B cell (primary cell): ENCODE measurements at regions not wholly inside any gene's neighbourhood (a gene's known extent, or its start where the extent isn't known, plus 50 kb on each side); places are given as distances from the start of the nearest gene placed in this dataset.

Experiments used
- ATAC-seq: fragments of 200-7000 bp; cut with Tn5 transposase; one replicate; pipeline ENCODE4 v1.10.0; 2021; ENCODE audit warnings: low read depth, mild to moderate bottlenecking, moderate number of reproducible peaks, moderate library complexity
- CTCF ChIA-PET: fragments of 350-600 bp; sonication (Branson Sonifier 250); formaldehyde crosslinking; loops from one replicate; lab custom pipeline; 2021; ENCODE audit warnings: antibody characterized with exemption, inconsistent platforms; lab: Charles Lee
- POLR2A ChIA-PET: fragments of 350-600 bp; sonication (Branson Sonifier 250); formaldehyde crosslinking; loops from one replicate; lab custom pipeline; 2021; ENCODE audit warnings: antibody characterized with exemption; lab: Charles Lee
- DNase-seq: peaks from one replicate; pipeline ENCODE4 v3.0.0; 2013
- H2AFZ ChIP-seq: 2 replicates; pipeline ENCODE4 v1.6.1; 2012; ENCODE audit warnings: mild to moderate bottlenecking, low read depth, low read length; ENCODE audit not compliant: insufficient read depth, poor library complexity, severe bottlenecking
- H3K27ac ChIP-seq, 2 donors: 1 replicate in 1 of 2; 2 replicates in 1 of 2; pipeline ENCODE4 v1.5.1; 2012 to 2013; ENCODE audit warnings: low read length in 2 of 2, mild to moderate bottlenecking in 2 of 2, moderate library complexity in 1 of 2
- H3K27me3 ChIP-seq, 4 experiments: fragments of 200-600 bp in 1 of 4; sonication (generic) in 1 of 4; replicated peaks in 1 of 4; 1 replicate in 2 of 4; 2 replicates in 2 of 4; pipeline versions ENCODE4 v1.6.1 to v1.7.0; 2013 to 2016; ENCODE audit warnings: low read length in 3 of 4, mild to moderate bottlenecking in 2 of 4, mixed read lengths in 1 of 4, moderate library complexity in 1 of 4; ENCODE audit not compliant: insufficient read depth in 4 of 4, control insufficient read depth in 3 of 4; ENCODE audit errors: control extremely low read depth in 1 of 4
- H3K36me3 ChIP-seq, 2 experiments: replicated peaks in 1 of 2; 1 replicate in 1 of 2; 2 replicates in 1 of 2; pipeline versions ENCODE4 v1.6.1 to v1.7.1; 2013; ENCODE audit warnings: low read length in 1 of 2; ENCODE audit not compliant: insufficient read depth in 2 of 2, control insufficient read depth in 1 of 2; ENCODE audit errors: control extremely low read depth in 1 of 2, extremely low read depth in 1 of 2
- H3K4me1 ChIP-seq, 2 donors: fragments of 200-600 bp in 1 of 2; sonication (generic) in 1 of 2; 1 replicate in 1 of 2; 2 replicates in 1 of 2; pipeline versions ENCODE4 v1.5.1 to v1.6.1; 2013 to 2017; ENCODE audit warnings: low read length in 2 of 2; ENCODE audit not compliant: control insufficient read depth in 2 of 2, insufficient read depth in 2 of 2
- H3K4me2 ChIP-seq: replicated peaks from 2 replicates; pipeline ENCODE3; 2012; ENCODE audit warnings: mild to moderate bottlenecking, low read depth, low read length; ENCODE audit not compliant: poor library complexity, severe bottlenecking
- H3K4me3 ChIP-seq, 5 experiments: fragments of 200-600 bp in 1 of 5; sonication (generic) in 1 of 5; 1 replicate in 3 of 5; 2 replicates in 2 of 5; pipeline versions ENCODE4 v1.5.1 to v1.7.0; 2011 to 2016; ENCODE audit warnings: low read length in 4 of 5, mild to moderate bottlenecking in 4 of 5, low read depth in 2 of 5, control low read depth in 1 of 5, moderate library complexity in 1 of 5; ENCODE audit not compliant: insufficient read depth in 1 of 5; ENCODE audit errors: control extremely low read depth in 1 of 5, extremely low read depth in 1 of 5
- H3K79me2 ChIP-seq: fragments of 200-600 bp; sonication (generic); one replicate; pipeline ENCODE4 v1.6.0; 2016; ENCODE audit warnings: low read length; ENCODE audit not compliant: control insufficient read depth, insufficient read depth
- H3K9ac ChIP-seq: fragments of 200-600 bp; sonication (generic); 2 replicates; pipeline ENCODE4 v1.6.1; 2017; ENCODE audit warnings: mild to moderate bottlenecking, low read length, moderate library complexity
- H3K9me3 ChIP-seq, 3 donors: one replicate each; pipeline versions ENCODE4 v1.6.1 to v1.7.1; 2013; ENCODE audit warnings: low read length in 2 of 3; ENCODE audit not compliant: control insufficient read depth in 2 of 3, insufficient read depth in 1 of 3; ENCODE audit errors: control extremely low read depth in 1 of 3
- H4K20me1 ChIP-seq: 2 replicates; pipeline ENCODE4 v1.6.0; 2012; ENCODE audit warnings: mild to moderate bottlenecking, low read length; ENCODE audit not compliant: insufficient read depth, control insufficient read depth, poor library complexity, severe bottlenecking
- H3K27ac Mint-ChIP-seq: one replicate; pipeline ENCODE4 v1.8.0; 2021; ENCODE audit warnings: mixed read lengths
- H3K27me3 Mint-ChIP-seq: one replicate; pipeline ENCODE4 v1.8.0; 2021; ENCODE audit warnings: mixed read lengths
- H3K4me1 Mint-ChIP-seq: one replicate; pipeline ENCODE4 v1.8.0; 2021; ENCODE audit warnings: mixed read lengths
- H3K4me3 Mint-ChIP-seq: one replicate; pipeline ENCODE4 v1.8.0; 2021; ENCODE audit warnings: mixed read lengths
- H3K9me3 Mint-ChIP-seq: one replicate; pipeline ENCODE4 v1.8.0; 2022; ENCODE audit warnings: mixed read lengths; ENCODE audit not compliant: insufficient read depth
- CTCF ChIP-seq: fragments of 200-600 bp; IDR thresholded peaks from one replicate; pipeline ENCODE4 v1.8.0; 2022; ENCODE audit warnings: antibody characterized with exemption, mild to moderate bottlenecking
- EZH2 ChIP-seq: IDR thresholded peaks from 2 replicates; pipeline ENCODE4 v1.6.1; 2012; ENCODE audit warnings: borderline replicate concordance, low read depth, mild to moderate bottlenecking, moderate library complexity, low read length; ENCODE audit not compliant: insufficient read depth, poor library complexity, severe bottlenecking
- WGBS: methylation state at CpG from one replicate; pipeline ENCODE4 v1.1.5; 2013; ENCODE audit warnings: missing lambda C conversion rate; ENCODE audit not compliant: insufficient coverage; 5-methylcytosine and 5-hydroxymethylcytosine counted together
- intact Hi-C: fragments of 100-400 bp; cut with micrococcal nuclease; formaldehyde crosslinking; loops from one replicate; pipeline ENCODE4 v1.10.0; 2022

DNA sequence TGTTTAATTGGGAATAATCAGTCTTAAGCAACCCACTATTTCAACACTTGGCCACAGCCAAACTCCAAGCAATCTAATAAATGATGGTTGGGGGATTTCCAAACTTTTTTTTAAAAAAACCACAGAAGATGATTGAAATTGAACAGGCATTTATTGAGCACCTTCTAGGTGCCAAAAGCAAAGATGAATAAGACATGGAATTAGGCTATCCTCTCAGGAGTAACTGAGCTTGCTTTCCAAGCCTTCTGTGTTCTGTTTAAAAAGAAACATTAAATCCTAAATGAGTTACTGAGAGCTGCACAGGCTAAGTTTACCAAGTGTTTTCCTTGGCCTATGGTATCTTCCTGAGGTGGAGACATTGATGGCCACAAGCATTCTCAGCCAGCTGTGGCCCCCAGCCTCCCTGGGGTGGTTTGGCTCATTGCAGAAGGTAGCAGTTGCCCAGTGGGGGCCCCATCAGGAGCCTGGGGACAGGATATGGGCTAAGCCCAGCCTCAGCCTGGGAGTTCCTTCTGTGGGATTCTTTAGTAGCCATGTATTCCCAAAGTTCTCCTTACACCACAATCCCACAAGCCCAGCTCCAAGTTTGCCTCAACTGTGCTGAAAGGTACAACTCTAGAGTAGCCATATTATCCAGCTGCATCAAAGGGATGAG is 174.3 kb downstream of the C1D start:
- H3K27me3 ChIP-seq, result no peaks in the 10 kb centered on the region
- no peak overlapping the region for H2AFZ ChIP-seq
- H3K27ac ChIP-seq, result no peak overlapping the region
- Mint-ChIP-seq H3K27ac (no peak overlapping the region), H3K27me3 (peaks cover 9% of the 10 kb centered on the region), H3K9me3 (no peaks in the 10 kb centered on the region), H3K4me1 (no peaks in the 10 kb centered on the region), H3K4me3 (no peak overlapping the region)
- no peaks in the 10 kb centered on the region for H3K4me1 ChIP-seq
- DNase-seq, result no peak
- H3K4me2 ChIP-seq, result no peak overlapping the region
- ChIA-PET POLR2A (no interaction called here), CTCF (interaction anchor here (0.7 kb wide), 1 partner anchor 63 kb away, joined by 3 read pairs; no protein-coding TSS in a partner anchor)
- no peak overlapping the region for H3K4me3 ChIP-seq
- H4K20me1 ChIP-seq, result no peaks in the 10 kb centered on the region
- H3K36me3 ChIP-seq, result no peaks in the 10 kb centered on the region
- TF ChIP-seq CTCF, result no peak
- TF ChIP-seq EZH2, result no peak
- no peak overlapping the region for H3K9ac ChIP-seq
- intact Hi-C loops, result no loop called here
- no peaks in the 10 kb centered on the region for H3K9me3 ChIP-seq
- H3K79me2 ChIP-seq, result no peaks in the 10 kb centered on the region
- ATAC-seq, result no peak

GRCh38 chr2:67889056-67889455 is 173.7 kb downstream of the C1D start:
- WGBS, result no CpG with 5 or more reads among the region's 2 CpGs
- Histone ChIP-seq H3K36me3 (no peaks in the 10 kb centered on the region), H4K20me1 (no peaks in the 10 kb centered on the region), H3K4me1 (no peaks in the 10 kb centered on the region), H3K9me3 (no peaks in the 10 kb centered on the region), H3K79me2 (no peaks in the 10 kb centered on the region), H3K4me2 (no peak overlapping the region), H3K4me3 (no peak overlapping the region), H3K9ac (no peak overlapping the region), H2AFZ (no peak overlapping the region), H3K27me3 (no peaks in the 10 kb centered on the region), H3K27ac (no peak overlapping the region)
- ChIA-PET POLR2A (no interaction called here), CTCF (interaction anchor here (0.7 kb wide), 1 partner anchor 63 kb away, joined by 3 read pairs; no protein-coding TSS in a partner anchor)
- peaks cover 8% of the 10 kb centered on the region for H3K27me3 Mint-ChIP-seq
- DNase-seq (no peak), ATAC-seq (no peak)
- TF ChIP-seq EZH2 (no peak), CTCF (no peak)
- H3K9me3 Mint-ChIP-seq, result no peaks in the 10 kb centered on the region
- no peak overlapping the region for H3K27ac Mint-ChIP-seq
- intact Hi-C loops, result no loop called here
- no peak overlapping the region for H3K4me3 Mint-ChIP-seq
- no peaks in the 10 kb centered on the region for H3K4me1 Mint-ChIP-seq
